IMR-90 (cell line): ENCODE measurements at regions not wholly inside any gene's neighbourhood (a gene's known extent, or its start where the extent isn't known, plus 50 kb on each side); places are given as distances from the start of the nearest gene placed in this dataset.

Experiments
- ATAC-seq: fragments of 200-7000 bp; cut with Tn5 transposase; 2 replicates; pipeline ENCODE4 v1.9.1; 2020; ENCODE audit warnings: low read depth, mild to moderate bottlenecking, moderate library complexity
- BruUV-seq: library from RNA; stranded (reverse); fragments of 400-500 nt; replicated peaks from 2 replicates; lab custom pipeline; 2021; lab: Mats Ljungman, UMichigan
- CTCF ChIA-PET: fragments of 300-600 bp; formaldehyde crosslinking; extraction: SDS; loops from one replicate; lab custom pipeline; 2021; ENCODE audit warnings: antibody characterized with exemption; lab: Yijun Ruan, JAX
- POLR2A ChIA-PET: fragments of 300-600 bp; sonication (Branson Sonifier 250); formaldehyde crosslinking; loops from one replicate; lab custom pipeline; 2022; ENCODE audit warnings: antibody characterized with exemption; ENCODE audit not compliant: unreplicated experiment; lab: Charles Lee
- DNase-seq: peaks from one replicate; pipeline ENCODE4 v3.0.0; 2013
- H2AFZ ChIP-seq: replicated peaks from 2 replicates; pipeline ENCODE3; 2013; ENCODE audit warnings: low read length, mild to moderate bottlenecking; ENCODE audit not compliant: poor library complexity
- H2AK5ac ChIP-seq: 2 replicates; pipeline ENCODE4 v1.6.1; 2013; ENCODE audit warnings: low read depth, low read length, inconsistent platforms
- H2AK9ac ChIP-seq: replicated peaks from 2 replicates; pipeline ENCODE3; 2013; ENCODE audit warnings: mild to moderate bottlenecking, low read depth, low read length, moderate library complexity; ENCODE audit not compliant: poor library complexity
- H2BK120ac ChIP-seq: 2 replicates; pipeline ENCODE4 v1.6.1; 2013; ENCODE audit warnings: low read depth, low read length, inconsistent platforms
- H2BK15ac ChIP-seq: 3 replicates; pipeline ENCODE4 v1.6.1; 2013; ENCODE audit warnings: low read depth, low read length, inconsistent platforms
- H2BK20ac ChIP-seq: 2 replicates; pipeline ENCODE4 v1.6.1; 2013; ENCODE audit warnings: low read depth, mild to moderate bottlenecking, inconsistent platforms, low read length, moderate library complexity
- H2BK5ac ChIP-seq: 2 replicates; pipeline ENCODE4 v1.6.1; 2013; ENCODE audit warnings: mild to moderate bottlenecking, low read depth, low read length, inconsistent platforms; ENCODE audit not compliant: poor library complexity, severe bottlenecking
- H3K14ac ChIP-seq: replicated peaks from 2 replicates; pipeline ENCODE4 v1.6.1; 2013; ENCODE audit warnings: low read depth, low read length, inconsistent platforms
- H3K18ac ChIP-seq: 2 replicates; pipeline ENCODE4 v1.6.1; 2013; ENCODE audit warnings: low read depth, low read length, control low read depth
- H3K23ac ChIP-seq: 2 replicates; pipeline ENCODE4 v1.6.1; 2013; ENCODE audit warnings: low read depth, low read length, inconsistent platforms
- H3K27ac ChIP-seq: 2 replicates; pipeline ENCODE4 v1.5.1; 2013; ENCODE audit warnings: mild to moderate bottlenecking, control low read depth, low read length; ENCODE audit not compliant: insufficient read depth
- H3K27me3 ChIP-seq: 2 replicates; pipeline ENCODE4 v1.6.1; 2013; ENCODE audit warnings: low read length; ENCODE audit not compliant: control insufficient read depth, insufficient read depth
- H3K36me3 ChIP-seq: 2 replicates; pipeline ENCODE4 v1.6.1; 2013; ENCODE audit warnings: low read length, mixed read lengths; ENCODE audit not compliant: control insufficient read depth, insufficient read depth
- H3K4ac ChIP-seq: 2 replicates; pipeline ENCODE4 v1.6.1; 2013; ENCODE audit warnings: low read depth, low read length, inconsistent platforms
- H3K4me1 ChIP-seq: 2 replicates; pipeline ENCODE4 v1.6.1; 2013; ENCODE audit warnings: low read length, mixed read lengths; ENCODE audit not compliant: control insufficient read depth, insufficient read depth
- H3K4me2 ChIP-seq: 2 replicates; pipeline ENCODE4 v1.6.1; 2013; ENCODE audit warnings: low read depth, mild to moderate bottlenecking, control low read depth, low read length, moderate library complexity
- H3K4me3 ChIP-seq: 2 replicates; pipeline ENCODE4 v1.5.1; 2013; ENCODE audit warnings: low read depth, mild to moderate bottlenecking, control low read depth, low read length, moderate library complexity; ENCODE audit not compliant: insufficient read depth
- H3K56ac ChIP-seq: 2 replicates; pipeline ENCODE4 v1.6.1; 2013; ENCODE audit warnings: low read length, inconsistent platforms; ENCODE audit not compliant: insufficient read depth; ENCODE audit errors: extremely low read depth
- H3K79me1 ChIP-seq, 2 experiments: 2 replicates each; pipeline ENCODE4 v1.6.1; 2013; ENCODE audit warnings: low read length in 2 of 2, inconsistent platforms in 1 of 2, low read depth in 1 of 2
- H3K9ac ChIP-seq: 2 replicates; pipeline ENCODE4 v1.6.1; 2013; ENCODE audit warnings: low read depth, low read length, control low read depth
- H3K9me1 ChIP-seq: 2 replicates; pipeline ENCODE4 v1.6.1; 2013; ENCODE audit warnings: low read length, inconsistent platforms; ENCODE audit not compliant: insufficient read depth
- H3K9me3 ChIP-seq: 2 replicates; pipeline ENCODE4 v1.6.1; 2013; ENCODE audit warnings: low read length; ENCODE audit not compliant: control insufficient read depth, insufficient read depth
- H4K20me1 ChIP-seq: 2 replicates; pipeline ENCODE4 v1.6.1; 2013; ENCODE audit warnings: low read length, inconsistent platforms; ENCODE audit not compliant: insufficient read depth
- H4K5ac ChIP-seq: 2 replicates; pipeline ENCODE4 v1.6.1; 2013; ENCODE audit warnings: mild to moderate bottlenecking, low read depth, low read length, control low read depth
- H4K8ac ChIP-seq, 2 experiments: 2 replicates each; pipeline ENCODE4 v1.6.1; 2013; ENCODE audit warnings: low read depth in 2 of 2, low read length in 2 of 2, control low read depth in 1 of 2, inconsistent platforms in 1 of 2
- H4K91ac ChIP-seq: 2 replicates; pipeline ENCODE4 v1.6.1; 2013; ENCODE audit warnings: low read depth, low read length, inconsistent platforms; ENCODE audit not compliant: insufficient read depth
- FOS ChIP-seq: fragments of 150-350 bp; IDR thresholded peaks from 2 replicates; pipeline ENCODE4 v1.6.1; 2016; ENCODE audit warnings: low read depth, low read length
- RAD21 ChIP-seq: IDR thresholded peaks from 2 replicates; pipeline ENCODE4 v1.6.1; 2012; ENCODE audit warnings: low read length, improper control_type of control experiment
- RCOR1 ChIP-seq: IDR thresholded peaks from 2 replicates; pipeline ENCODE4 v1.6.1; 2012; ENCODE audit warnings: mild to moderate bottlenecking, low read length, improper control_type of control experiment; ENCODE audit not compliant: insufficient replicate concordance
- WGBS, 2 experiments: methylation state at CpG; one replicate each; pipeline versions ENCODE4 v1.1.5 to v1.1.7; 2013; ENCODE audit warnings: missing lambda C conversion rate in 2 of 2; ENCODE audit not compliant: insufficient read length in 1 of 2; ENCODE audit errors: extremely low coverage in 2 of 2; 5-methylcytosine and 5-hydroxymethylcytosine counted together
- dilution Hi-C: fragments of 300-500 bp; cut with HindIII; formaldehyde crosslinking; loops from one replicate; pipeline ENCODE4 v1.14.3; 2018; ENCODE audit warnings: low sequenced_read_pairs; ENCODE audit not compliant: unreplicated experiment
- in situ Hi-C: fragments of 300-500 bp; cut with MboI; formaldehyde crosslinking; loops from 3 replicates; pipeline ENCODE4 v1.14.3; 2019; ENCODE audit warnings: low sequenced_read_pairs, inconsistent platforms, mixed read lengths
- intact Hi-C: fragments of 100-400 bp; cut with micrococcal nuclease; formaldehyde crosslinking; loops from 2 replicates; pipeline ENCODE4 v1.10.0; 2022

GRCh38 chr6:51303338-51303737 is 484.7 kb downstream of the TFAP2B start:
- Histone ChIP-seq H3K18ac (no peak overlapping the region), H3K9ac (no peak overlapping the region), H3K27me3 (no peaks in the 10 kb centered on the region), H2BK5ac (no peak overlapping the region), H3K4me2 (no peak overlapping the region), H3K9me1 (no peaks in the 10 kb centered on the region), H3K56ac (no peak overlapping the region), H3K14ac (no peak overlapping the region), H3K4me1 (no peaks in the 10 kb centered on the region), H4K8ac (no peak overlapping the region), H2BK120ac (no peak overlapping the region), H2BK20ac (no peak overlapping the region), H4K91ac (no peak overlapping the region), H4K5ac (no peak overlapping the region), H2BK15ac (no peak overlapping the region), H2AFZ (no peak overlapping the region), H2AK9ac (no peak overlapping the region), H2AK5ac (no peak overlapping the region), H3K4ac (no peak overlapping the region), H3K23ac (no peak overlapping the region), H4K20me1 (no peaks in the 10 kb centered on the region), H3K36me3 (no peaks in the 10 kb centered on the region), H3K4me3 (no peak overlapping the region), H3K79me1 (no peaks in the 10 kb centered on the region), H3K27ac (no peak overlapping the region), H3K9me3 (no peaks in the 10 kb centered on the region; the same call in 1 of the 2 replicates)
- intact Hi-C loops (no loop called here), in situ Hi-C loops (no loop called here), dilution Hi-C loops (no loop called here)
- ATAC-seq (no peak), DNase-seq (no peak)
- POLR2A ChIA-PET: no interaction called here
- CTCF ChIA-PET: no interaction called here
- whole genome bisulfite sequencing, 2 experiments: no CpG with 5 or more reads among the region's 2 CpGs
- TF ChIP-seq FOS (no peak), RAD21 (no peak), RCOR1 (no peak)
- BruUV-seq: no TSS peak
